ENCODE measurements at regions not wholly inside any gene's neighbourhood (a gene's known extent, or its start where the extent isn't known, plus 50 kb on each side); places are given as distances from the start of the nearest gene placed in this dataset.

DNA sequence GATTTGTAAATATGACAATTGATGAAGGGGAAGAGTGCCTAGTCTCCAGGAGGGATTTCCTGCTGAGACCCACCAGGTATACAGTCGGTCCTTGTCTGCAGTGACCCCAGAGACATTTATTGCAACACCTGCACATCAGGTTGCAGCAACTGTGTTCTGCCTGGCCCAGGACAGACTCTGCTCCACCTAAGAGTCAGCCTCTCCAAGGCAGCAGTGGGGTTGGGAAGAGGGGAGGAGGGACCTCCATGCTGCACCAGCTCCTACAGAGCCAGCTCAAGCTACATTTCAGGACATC lies 120.4 kb upstream of the IRF2BP2 start:
- Histone ChIP-seq H3K27ac (no peak overlapping the region), H3K9me3 (no peaks in the 10 kb centered on the region), H3K36me3 (no peaks in the 10 kb centered on the region), H3K4me1 (ENCODE audit: control insufficient read depth in 1 of 2, low read depth in 2 of 2) (peaks cover 23 to 29% of the 10 kb centered on the region in 2 donors), H3K27me3 (replicated peaks; ENCODE audit: insufficient read depth) (no peaks in the 10 kb centered on the region), H3K4me3 (no peak overlapping the region)
- DNase-seq (ENCODE audit: low spot score) (no peak), ATAC-seq (ENCODE audit: insufficient number of reproducible peaks, low FRiP score, low read depth) (no peak)
- TF ChIP-seq, protein P1, sequence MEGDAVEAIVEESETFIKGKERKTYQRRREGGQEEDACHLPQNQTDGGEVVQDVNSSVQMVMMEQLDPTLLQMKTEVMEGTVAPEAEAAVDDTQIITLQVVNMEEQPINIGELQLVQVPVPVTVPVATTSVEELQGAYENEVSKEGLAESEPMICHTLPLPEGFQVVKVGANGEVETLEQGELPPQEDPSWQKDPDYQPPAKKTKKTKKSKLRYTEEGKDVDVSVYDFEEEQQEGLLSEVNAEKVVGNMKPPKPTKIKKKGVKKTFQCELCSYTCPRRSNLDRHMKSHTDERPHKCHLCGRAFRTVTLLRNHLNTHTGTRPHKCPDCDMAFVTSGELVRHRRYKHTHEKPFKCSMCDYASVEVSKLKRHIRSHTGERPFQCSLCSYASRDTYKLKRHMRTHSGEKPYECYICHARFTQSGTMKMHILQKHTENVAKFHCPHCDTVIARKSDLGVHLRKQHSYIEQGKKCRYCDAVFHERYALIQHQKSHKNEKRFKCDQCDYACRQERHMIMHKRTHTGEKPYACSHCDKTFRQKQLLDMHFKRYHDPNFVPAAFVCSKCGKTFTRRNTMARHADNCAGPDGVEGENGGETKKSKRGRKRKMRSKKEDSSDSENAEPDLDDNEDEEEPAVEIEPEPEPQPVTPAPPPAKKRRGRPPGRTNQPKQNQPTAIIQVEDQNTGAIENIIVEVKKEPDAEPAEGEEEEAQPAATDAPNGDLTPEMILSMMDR (IDR thresholded peaks at IDR 0.05), result no peak

DNA sequence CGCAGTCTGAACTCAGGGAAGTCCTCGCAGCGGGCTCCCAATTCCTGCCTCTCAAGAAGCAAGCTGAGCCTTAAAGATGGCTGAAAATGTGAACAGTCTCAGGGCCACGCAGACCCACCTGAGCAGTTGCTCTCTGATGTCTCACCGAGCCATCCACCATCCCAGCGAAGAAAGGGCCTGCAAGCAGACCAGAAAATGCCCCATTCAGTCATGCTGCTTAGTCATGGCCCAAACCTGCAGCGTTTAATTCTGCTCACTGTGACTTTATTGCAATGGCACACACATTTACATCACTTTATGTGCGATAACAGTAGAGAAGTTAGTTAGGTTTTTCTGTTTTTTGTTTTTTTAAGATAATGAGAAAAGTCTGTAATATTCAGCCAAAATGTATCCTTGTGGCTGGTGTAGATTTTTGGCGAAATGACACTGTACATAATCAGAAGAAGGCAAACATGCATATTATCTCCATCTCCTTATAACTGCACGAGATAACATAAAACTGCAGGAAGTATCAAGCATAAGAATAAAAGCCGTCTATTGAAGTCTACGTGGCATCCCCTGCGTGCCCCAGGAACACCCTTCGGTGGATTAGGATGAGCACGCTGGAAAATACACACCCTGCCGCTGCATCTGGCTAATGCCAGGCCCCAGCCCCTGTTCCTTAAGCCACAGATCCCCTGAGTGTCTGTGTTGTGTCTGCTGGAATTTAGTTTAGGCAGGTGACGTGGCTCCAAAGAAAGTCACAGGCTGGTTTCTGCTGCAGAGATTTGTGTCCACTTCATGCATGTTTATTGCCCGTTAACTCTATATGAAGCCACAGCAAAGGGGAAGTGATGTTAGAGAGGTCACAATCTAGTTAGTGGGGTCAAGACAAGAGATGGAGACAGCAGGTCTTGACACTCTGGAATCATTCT lies 119.8 kb upstream of the IRF2BP2 start:
- DNase-seq (ENCODE audit: low spot score), result no peak
- peaks cover 30 to 35% of the 10 kb centered on the region in 2 donors for H3K4me1 ChIP-seq (ENCODE audit: control insufficient read depth in 1 of 2, low read depth in 2 of 2)
- ATAC-seq (ENCODE audit: insufficient number of reproducible peaks, low FRiP score, low read depth), result no peak
- H3K36me3 ChIP-seq, result no peaks in the 10 kb centered on the region
- no peaks in the 10 kb centered on the region for H3K9me3 ChIP-seq
- no peaks in the 10 kb centered on the region for H3K27me3 ChIP-seq (replicated peaks; ENCODE audit: insufficient read depth)
- H3K4me3 ChIP-seq, result no peak overlapping the region
- TF ChIP-seq, protein P1 (IDR thresholded peaks at IDR 0.05), result no peak
- no peak overlapping the region for H3K27ac ChIP-seq

DNA sequence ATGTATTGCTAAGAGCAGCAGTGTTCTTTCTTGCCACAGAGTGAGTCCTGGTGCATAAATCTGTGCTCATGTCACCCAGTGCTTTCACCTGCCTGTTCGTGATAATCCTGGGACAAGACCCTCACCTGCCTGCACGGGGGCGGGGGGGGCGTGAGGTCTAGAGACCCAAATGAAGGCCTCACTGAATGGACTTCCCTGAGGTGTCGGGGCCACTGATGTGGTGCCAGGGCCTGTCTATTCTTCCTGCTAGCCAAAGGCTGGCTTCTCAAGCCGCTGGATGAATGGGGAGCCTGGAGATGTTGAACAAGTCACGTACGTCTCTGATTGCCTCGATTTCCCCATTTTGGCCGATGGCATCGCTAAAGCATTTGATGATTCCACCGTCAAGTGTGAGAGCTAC lies 118.8 kb upstream of the IRF2BP2 start:
- peak overlapping the region in 1 of 2 donors; percentile 12 for H3K27ac ChIP-seq
- H3K4me3 ChIP-seq, result no peak overlapping the region
- no peaks in the 10 kb centered on the region for H3K27me3 ChIP-seq (replicated peaks; ENCODE audit: insufficient read depth)
- TF ChIP-seq, protein P1 (IDR thresholded peaks at IDR 0.05), result no peak
- H3K4me1 ChIP-seq (ENCODE audit: control insufficient read depth in 1 of 2, low read depth in 2 of 2), result peaks cover 34 to 36% of the 10 kb centered on the region in 2 donors
- DNase-seq (ENCODE audit: low spot score) (no peak), ATAC-seq (ENCODE audit: insufficient number of reproducible peaks, low FRiP score, low read depth) (no peak)
- no peaks in the 10 kb centered on the region for H3K36me3 ChIP-seq
- no peaks in the 10 kb centered on the region for H3K9me3 ChIP-seq

DNA sequence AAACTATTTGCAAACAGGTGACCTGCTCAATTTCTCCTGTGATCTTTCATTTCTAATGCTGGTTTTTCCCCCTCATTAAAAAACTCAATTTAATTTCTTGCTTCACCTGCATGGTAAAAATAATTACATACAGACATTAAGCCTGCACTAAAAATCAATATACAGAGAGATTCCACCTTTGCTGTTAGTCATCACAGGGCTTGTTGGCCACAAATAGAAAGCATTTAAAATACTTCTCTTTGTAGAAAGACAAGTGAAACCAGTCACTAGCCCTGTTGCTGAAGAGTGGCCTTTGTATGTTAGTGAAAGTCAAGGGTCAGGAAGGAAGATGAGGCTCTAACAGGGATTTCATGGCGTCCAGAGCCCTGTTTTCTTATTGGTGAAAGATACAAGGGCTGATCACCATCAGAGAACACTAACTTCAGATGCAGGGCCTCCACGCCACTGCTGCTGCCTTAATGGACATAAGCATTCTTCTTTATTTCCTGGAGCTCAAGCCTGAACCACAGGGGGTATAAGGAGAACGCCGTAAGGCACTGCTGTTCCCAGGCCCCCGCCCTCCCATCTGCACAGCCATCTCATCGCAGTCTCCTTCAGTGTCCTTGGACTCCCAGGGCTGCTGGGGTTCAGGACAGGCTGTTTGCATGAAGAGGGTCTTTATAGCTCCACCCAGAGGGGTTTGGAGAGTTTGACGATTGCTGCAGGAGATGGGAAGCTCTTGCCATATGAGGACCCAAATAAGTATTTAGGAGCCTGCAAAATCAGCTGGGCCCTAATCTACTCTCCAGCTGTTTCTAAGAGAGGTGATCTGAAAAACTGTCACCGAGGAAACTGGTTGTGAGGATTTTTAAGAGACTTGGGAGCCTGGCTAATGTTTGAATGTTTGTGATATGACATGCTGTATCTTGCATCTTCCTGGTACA lies 117.3 kb upstream of the IRF2BP2 start:
- Histone ChIP-seq H3K36me3 (no peaks in the 10 kb centered on the region), H3K4me1 (ENCODE audit: control insufficient read depth in 1 of 2, low read depth in 2 of 2) (peaks cover 45 to 48% of the 10 kb centered on the region in 2 donors), H3K9me3 (no peaks in the 10 kb centered on the region), H3K4me3 (no peak overlapping the region), H3K27ac (peak overlapping the region; percentile 95 to 96), H3K27me3 (replicated peaks; ENCODE audit: insufficient read depth) (no peaks in the 10 kb centered on the region)
- DNase-seq (ENCODE audit: low spot score) (no peak), ATAC-seq (ENCODE audit: insufficient number of reproducible peaks, low FRiP score, low read depth) (no peak)
- TF ChIP-seq, protein P1 (IDR thresholded peaks at IDR 0.05), result no peak

DNA sequence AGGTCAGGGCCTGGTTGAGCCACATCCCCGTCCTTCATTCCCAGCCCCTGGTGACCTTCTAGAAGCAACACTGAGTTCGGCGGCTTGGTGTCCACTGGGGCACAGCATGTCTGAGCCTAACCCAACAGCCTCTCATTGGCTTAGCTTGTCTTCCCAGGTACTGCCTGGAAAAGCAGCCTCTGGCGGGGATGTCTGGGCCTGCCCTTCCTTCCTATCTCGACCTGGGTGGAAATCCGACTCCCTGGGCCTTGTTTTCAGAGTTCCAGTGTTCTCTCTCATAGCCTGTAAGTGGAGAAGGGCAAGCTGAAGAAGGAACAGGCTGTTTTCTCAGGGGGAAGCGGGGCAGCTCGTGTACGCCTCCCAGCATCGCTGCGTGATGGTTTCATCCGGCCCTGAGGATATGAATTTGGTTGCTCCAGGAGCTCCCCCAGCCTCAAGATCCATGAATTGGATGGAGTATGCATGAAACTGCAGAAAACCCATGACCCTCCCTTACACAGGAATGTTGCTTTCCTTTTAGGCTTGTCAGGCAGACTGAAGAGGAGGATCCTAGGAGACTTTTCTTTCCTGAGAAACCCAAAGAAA lies 116.5 kb upstream of the IRF2BP2 start:
- Histone ChIP-seq H3K4me3 (no peak overlapping the region), H3K4me1 (ENCODE audit: control insufficient read depth in 1 of 2, low read depth in 2 of 2) (peaks cover 45 to 57% of the 10 kb centered on the region in 2 donors), H3K27me3 (replicated peaks; ENCODE audit: insufficient read depth) (no peaks in the 10 kb centered on the region), H3K36me3 (no peaks in the 10 kb centered on the region), H3K27ac (peak overlapping the region; percentile 95 to 96), H3K9me3 (no peaks in the 10 kb centered on the region)
- TF ChIP-seq, protein P1 (IDR thresholded peaks at IDR 0.05), result no peak
- ATAC-seq (ENCODE audit: insufficient number of reproducible peaks, low FRiP score, low read depth), result no peak
- DNase-seq (ENCODE audit: low spot score), result no peak

Measured in thoracic aorta (tissue), 2 donors.